Activated CD4-positive, alpha-beta T cell treated with anti-CD3 and anti-CD28 coated beads for 1 hour (primary cell): ENCODE measurements at regions not wholly inside any gene's neighbourhood (a gene's known extent, or its start where the extent isn't known, plus 50 kb on each side); places are given as distances from the start of the nearest gene placed in this dataset.
"Not testable (repeated sequence)": the region's sequence is repeated elsewhere in the genome, so short reads cannot be mapped to it uniquely, and the experiment has no call there.

Source experiments
- DNase-seq: peaks from one replicate; pipeline ENCODE4 v3.0.0-alpha.2; 2020

DNA sequence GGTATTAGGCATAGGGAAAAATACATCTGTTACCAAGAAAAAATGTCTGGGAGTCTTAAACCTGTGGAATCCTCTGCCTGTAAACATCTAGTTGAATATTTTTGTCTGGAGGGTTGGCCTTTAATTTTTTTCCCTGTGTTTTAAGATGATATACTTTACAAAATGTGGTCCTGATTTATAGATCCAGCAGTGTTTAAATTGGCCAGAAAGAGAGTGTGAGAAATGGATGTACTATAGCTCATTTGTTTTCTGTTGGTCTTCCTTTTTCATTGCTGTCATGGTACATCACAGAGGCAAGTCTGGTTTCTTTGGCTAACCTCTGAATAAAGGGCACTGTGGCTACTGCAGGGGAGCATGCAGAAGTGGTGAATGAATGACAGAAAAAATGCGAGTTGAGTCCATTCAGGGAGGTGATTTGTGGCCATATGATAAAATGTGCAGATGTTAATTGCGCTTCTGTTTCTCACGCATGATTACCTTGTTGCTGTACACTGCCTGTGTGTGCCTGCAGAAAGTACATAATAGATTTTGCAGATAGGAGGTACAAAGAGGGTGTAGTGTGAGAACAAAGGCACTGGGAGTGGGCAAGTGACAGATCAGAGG, 150.0 kb downstream of the NFKBIZ start:
- no peak for DNase-seq

- no peak for DNase-seq
Measured at GRCh38 chr3:102000620-102001209, 151.4 kb downstream of the NFKBIZ start.

DNA sequence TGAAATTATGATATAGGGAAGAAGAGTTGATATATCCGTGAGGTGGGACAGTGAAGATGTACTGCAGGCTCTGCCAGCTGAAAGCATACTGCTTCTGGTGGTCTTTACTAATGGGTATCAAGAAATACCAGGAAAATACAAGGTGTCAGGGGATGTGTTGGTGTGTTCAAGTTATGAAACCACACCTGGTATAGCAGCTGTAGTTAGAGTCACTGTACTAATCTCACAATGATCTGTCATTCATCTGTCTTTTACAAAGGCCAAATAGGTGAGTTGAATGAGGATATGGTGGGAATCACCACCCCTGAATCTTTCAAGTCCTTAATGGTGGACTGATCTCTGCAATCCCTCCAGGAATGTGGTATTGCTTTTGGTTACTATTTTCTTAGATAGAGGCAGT, 152.7 kb downstream of the NFKBIZ start:
- no peak for DNase-seq

- no peak for DNase-seq
Measured at GRCh38 chr3:102004561-102004960, 155.2 kb downstream of the NFKBIZ start.

- DNase-seq, result no peak
Measured at GRCh38 chr3:102005551-102005950, 156.2 kb downstream of the NFKBIZ start.

DNA sequence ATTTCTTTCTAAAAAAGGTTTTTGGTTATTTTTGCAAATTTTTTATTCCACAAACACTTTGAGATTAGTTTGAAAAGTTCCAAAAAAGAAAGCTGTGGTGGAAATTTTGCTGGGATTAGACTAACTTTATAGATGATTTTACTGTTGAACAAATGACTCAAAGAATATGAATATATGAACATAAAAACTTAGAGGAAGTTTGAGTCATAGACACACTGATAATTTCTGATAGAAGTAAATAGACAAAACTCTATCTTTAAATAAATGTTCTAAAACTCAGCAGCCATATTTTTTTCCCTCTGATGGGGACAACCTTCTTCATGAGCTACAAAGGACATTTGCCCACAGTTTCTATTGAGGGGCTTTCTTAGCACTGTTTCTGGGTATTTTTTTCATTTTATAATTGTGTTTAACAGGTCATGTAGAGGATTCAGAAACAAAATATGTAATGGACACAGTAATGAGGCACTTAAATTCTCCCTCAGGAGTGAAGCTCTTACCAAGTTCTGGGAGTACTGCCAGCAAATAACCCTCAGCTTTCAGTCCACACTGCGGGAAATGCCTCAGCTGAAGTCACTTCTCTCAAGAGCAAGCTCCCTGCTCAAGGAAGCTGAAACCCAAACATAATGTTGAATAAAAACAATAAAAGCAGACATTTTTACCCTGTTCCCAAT, 157.6 kb downstream of the NFKBIZ start:
- no peak for DNase-seq

DNA sequence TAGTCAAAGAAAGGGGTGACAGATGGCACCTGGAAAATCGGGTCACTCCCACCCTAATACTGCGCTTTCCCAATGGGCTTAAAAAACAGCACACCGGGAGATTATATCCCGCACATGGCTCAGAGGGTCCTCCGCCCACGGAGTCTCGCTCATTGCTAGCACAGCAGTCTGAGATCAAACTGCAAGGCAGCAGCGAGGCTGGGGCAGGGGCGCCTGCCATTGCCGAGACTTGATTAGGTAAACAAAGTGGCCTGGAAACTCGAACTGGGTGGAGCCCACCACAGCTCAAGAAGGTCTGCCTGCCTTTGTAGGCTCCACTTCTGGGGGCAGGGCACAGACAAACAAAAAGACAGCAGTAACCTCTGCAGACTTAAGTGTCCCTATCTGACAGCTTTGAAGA, 159.1 kb downstream of the NFKBIZ start:
- not testable (repeated sequence) for DNase-seq

- DNase-seq, result no peak
Measured at GRCh38 chr3:102016417-102016816, 167.1 kb downstream of the NFKBIZ start.

GRCh38 chr3:102017784-102018183, 168.5 kb downstream of the NFKBIZ start:
- no peak for DNase-seq

- DNase-seq, result no peak
Measured at GRCh38 chr3:102018551-102018950, 169.2 kb downstream of the NFKBIZ start.

GRCh38 chr3:102020735-102021134, 171.4 kb downstream of the NFKBIZ start:
- DNase-seq, result no peak

GRCh38 chr3:102024270-102024904, 175.1 kb downstream of the NFKBIZ start:
- no peak for DNase-seq

GRCh38 chr3:102025606-102026270, 176.4 kb downstream of the NFKBIZ start:
- no peak for DNase-seq

GRCh38 chr3:102026656-102027055, 177.3 kb downstream of the NFKBIZ start:
- no peak for DNase-seq

- no peak for DNase-seq
Measured at GRCh38 chr3:102030661-102031060, 181.3 kb downstream of the NFKBIZ start.

- DNase-seq, result no peak
Measured at GRCh38 chr3:102031834-102032233, 182.5 kb downstream of the NFKBIZ start.

DNA sequence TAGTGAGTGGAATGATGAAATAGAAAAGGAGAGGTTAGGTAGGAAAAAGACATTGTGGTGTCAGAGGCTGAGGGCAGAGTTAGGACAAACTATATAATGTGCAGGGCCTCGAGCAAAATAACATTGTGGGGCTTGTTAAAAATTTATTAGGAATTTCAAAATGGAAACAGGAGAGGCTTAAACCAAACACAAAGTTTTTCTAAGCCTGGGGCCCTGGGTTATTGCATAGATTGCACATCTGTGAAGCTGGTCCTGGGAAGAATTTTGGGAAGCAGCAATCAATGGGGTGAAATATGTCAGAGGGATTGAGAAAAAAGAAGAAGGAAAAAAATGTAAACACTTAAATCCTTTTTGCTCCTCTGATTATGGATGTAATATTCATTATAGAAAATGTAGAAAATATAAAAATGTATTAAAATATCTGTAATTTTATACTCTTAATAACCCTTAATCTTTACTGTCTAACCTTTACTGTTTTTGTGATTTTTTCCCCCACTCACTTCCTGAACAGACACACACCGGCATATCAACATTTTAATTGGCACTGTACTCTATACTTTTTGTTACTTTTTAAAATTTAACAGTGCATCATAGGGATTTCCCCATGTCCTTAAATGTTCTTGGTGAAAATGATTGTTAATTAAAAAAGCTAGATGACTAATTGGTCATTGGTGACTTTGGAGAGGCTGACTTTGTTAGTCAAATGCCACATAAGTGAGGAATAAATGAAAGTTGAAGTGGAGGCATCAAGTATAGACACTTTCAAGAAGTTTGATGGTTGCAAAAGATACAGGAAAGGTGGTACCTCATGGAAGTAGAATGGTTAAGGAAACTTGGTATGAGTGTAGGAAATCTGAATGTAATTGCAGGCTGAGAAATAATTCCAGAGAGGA, 183.4 kb downstream of the NFKBIZ start:
- DNase-seq, result no peak

DNA sequence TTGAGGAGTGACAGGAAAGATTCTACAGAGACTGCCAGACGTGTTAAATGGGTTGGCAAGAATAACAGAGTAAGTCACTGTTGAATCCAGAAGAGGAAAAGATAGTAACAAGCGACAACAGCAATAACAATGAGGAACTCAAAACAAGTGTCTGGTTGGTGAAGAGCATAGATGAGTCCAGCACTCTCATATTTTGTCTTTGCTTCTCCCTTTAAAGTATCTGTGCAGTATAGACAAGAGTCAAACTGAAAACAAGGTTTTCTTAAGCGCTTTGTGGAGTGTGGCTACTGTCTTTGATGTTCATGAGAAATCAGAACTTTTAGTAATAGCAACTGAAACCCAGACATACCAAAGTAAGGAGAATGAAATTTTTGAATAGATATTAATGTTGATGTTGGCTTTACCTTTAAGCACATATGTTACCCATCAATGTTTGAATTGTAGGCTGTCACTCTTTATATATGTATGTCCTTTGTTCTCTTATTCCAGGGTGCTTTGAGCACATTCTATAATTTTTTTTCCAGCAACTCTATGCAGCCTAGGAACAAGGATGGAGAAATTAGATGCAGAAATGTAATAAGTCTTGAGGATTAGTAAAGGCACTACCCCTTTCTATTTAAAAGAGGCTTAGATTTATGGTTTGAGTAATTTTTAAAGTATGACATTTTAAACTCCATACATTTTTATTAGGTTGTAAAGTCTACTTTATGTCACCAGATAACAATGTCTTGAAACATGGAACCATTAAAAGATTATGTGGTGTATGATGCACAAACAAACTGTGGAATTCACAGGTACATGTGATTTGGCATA, 185.5 kb downstream of the NFKBIZ start:
- DNase-seq, result no peak

DNA sequence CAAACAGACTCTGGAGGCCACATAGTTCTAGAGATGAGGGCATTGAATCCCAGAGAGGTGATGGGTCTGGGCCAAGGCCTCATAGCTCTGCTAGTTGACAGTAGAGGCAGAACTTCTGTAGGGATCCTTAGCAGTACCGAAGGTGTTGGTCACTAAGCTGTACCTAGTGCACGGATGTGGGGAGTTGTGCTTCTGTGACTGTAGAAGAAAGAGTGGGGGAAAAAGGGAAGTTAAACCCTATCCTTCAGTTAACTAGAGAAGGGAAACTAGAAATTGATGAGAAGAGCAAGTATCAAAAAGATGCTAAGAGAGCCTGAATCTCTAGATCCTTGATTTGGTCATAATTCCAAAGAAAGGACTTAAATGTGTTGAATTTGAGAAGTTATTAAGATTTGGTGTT, 186.7 kb downstream of the NFKBIZ start:
- DNase-seq, result no peak

DNA sequence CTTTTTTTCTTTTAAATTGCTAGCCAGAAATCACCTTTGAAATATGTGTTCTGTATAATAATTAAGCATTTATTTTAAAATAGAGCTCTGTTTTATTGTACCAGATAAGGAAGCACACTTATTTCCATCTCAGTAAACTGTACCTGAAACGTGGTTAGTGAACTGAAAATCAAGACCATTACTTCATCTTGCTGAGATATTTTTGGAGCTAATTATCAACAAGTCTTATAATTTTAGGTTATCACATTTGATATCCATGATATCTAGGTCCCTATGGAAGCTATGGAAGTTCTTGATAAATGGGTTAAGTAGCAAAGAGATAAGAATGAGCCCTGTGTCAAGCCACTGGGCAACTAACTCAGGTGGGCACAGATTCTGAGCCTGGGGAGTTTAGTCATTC, 187.2 kb downstream of the NFKBIZ start:
- DNase-seq, result no peak

DNA sequence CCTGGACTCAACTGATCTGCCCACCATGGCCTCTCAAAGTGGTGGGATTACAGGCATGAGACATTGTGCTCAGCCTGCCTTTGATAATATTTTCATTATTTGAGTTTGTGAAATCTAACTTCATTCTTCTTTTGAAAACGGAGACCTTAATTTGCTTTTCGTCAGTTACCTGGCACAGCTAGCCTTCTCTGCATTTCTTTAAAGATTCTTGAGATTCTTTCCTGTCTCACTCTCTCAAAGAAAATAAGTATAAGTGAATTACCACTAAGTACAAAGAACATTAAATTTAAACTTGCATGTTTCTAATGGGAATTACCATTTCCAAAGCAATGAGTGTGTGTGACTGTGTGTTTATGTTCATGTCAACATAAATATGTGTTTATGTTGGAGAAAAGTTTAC, 187.9 kb downstream of the NFKBIZ start:
- no peak for DNase-seq

GRCh38 chr3:102037791-102038190, 188.5 kb downstream of the NFKBIZ start:
- DNase-seq, result no peak
